HG03045 (cell line): ENCODE measurements at regions not wholly inside any gene's neighbourhood (a gene's known extent, or its start where the extent isn't known, plus 50 kb on each side); places are given as distances from the start of the nearest gene placed in this dataset.
A peak's percentile ranks its signal among the peaks of the same experiment; 100 is the strongest.
"Not testable (repeated sequence)": the region's sequence is repeated elsewhere in the genome, so short reads cannot be mapped to it uniquely, and the experiment has no call there.

Experiments
- ATAC-seq: cut with Tn5 transposase; IDR thresholded peaks from one replicate; pipeline ENCODE4 v1.9.1; 2021; ENCODE audit warnings: mild to moderate bottlenecking, moderate library complexity; ENCODE audit not compliant: unreplicated experiment

DNA sequence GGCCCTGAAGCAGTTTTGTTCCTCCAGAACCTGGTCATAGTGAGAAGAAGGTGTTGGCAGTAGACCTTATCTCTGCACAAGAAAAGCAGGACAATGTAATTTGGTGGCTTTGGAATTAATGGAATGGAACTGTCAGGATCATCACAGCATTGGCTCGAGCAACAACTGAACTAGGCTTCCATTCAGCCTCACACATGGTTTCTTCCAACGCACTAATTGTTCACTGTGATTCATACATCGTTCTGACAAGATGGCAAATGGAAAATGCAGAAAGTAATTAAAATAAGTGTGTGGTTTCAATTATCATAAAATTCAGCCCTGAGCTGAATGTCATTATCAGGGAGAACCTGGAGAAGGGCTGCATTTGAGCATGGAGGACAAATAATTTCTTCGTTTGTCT is 80.6 kb downstream of the MFSD1 start:
- no peak for ATAC-seq

DNA sequence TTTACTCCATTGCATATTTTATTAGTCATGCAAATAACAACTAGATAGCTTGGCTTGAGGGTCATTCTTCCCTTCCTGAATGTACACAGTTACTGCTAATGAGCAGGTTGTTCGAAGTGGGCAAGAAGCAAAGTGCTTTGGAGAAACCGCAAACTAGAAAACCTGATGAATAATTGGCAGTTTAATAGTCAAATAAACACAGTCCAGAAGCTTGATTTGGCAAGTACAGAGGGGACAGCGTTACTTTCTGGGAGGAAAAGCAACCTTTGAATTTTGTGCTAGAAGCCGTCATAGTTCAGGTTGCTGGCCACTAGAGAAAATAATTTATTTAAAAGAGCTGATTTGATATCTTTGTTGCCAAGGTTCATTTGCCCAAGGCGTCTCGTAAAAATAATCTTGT is 94.9 kb downstream of the MFSD1 start:
- ATAC-seq = no peak

DNA sequence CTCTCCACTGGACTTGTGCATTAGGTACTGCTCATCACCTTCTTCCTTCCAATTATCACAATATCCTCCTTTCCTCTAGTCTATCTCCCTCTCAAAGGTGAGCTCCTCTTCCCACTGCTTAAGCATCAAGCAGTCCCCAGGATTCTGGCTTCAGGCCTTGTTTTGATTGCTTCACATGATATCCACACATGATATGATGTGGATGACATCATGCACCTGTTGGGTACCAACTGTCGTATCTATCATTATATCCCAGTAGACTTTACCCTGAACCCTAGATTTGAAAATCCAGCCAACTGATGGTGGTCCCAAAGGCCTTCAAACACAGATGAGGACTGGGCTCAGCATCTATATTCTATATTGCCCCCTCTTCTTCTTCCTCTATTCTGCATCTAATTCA is 104.9 kb downstream of the MFSD1 start:
- no peak for ATAC-seq

DNA sequence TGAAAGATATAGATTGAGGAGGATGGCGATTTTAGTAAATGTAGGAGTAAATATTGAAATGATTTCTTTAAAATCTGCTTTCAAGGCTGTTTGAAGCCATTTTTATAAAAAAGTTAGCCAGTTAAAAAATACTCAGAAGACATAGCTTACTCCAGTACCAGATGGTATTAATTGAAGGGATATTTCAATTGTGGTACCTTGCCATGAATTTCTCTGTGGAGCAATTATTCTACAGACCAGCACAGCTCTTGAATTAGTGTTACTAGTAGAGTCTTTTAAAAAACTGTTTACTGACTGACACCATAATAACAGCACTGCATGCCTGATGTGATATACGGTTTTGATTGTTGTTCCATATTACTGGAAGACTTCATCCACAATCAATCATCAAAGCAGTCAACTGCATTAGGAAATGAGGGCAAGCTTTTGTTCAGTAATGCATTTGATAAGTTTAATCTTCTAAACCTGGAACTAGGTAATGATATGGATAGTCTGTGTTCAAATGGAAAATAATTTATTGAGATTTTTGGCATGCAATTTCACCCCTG is 106.4 kb downstream of the MFSD1 start:
- no peak for ATAC-seq

DNA sequence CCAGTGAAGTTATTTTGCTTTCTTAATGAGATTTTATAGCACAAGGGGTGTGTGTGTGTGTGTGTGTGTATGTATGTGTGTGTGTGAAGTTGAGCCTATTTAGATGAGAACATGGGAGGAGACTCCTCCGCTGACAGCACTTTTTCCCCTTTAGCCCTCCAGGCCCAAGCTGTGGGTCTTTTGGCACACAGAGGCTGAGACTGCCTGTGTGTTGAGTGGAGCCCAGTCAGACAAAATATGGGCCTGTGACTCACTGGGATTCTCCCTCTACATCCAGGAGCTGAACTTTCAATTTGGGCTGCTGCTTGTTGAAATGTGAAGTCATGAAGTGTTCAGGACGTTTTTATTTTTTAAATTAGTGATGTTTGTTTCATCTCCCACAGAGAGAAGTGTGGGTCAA is 108.0 kb downstream of the MFSD1 start:
- ATAC-seq = no peak

DNA sequence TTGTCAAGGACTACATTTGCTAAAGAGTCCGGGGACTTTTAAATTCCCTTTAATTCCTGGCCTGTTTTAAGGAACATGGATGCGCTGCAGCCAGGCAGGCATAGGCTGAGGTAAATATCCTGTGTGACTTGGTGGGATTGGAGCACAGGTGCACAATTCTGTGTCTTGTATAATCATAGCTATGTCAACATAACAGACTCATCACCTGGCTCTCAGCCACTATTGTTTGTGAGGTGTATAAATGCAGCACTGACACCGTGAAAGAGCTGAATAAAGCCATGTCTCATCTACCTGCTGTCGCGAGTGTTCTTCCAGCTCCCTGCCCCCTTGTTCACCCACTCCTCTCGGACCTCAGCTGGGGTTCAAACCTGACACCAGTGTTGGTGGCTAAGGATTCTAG is 109.7 kb downstream of the MFSD1 start:
- no peak for ATAC-seq

DNA sequence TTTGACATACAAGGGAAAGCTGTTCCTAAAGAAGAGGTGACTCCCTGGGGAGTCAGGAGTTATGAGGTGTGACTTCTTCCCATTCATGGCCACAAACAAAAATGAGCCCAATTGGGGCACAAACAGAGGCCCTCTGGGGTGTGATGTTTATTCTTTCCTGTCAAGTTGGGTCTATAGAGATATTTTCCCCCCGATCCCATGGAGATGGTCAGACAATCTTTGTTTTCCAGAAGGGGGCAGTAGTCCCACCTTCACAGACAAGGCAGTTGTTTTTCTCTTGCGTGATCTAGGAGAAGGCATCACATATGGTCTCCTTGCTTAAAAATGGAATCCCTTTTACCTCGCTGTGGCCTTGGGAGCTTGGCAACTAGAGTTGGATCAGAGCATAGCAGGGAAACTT is 110.3 kb downstream of the MFSD1 start:
- no peak for ATAC-seq

DNA sequence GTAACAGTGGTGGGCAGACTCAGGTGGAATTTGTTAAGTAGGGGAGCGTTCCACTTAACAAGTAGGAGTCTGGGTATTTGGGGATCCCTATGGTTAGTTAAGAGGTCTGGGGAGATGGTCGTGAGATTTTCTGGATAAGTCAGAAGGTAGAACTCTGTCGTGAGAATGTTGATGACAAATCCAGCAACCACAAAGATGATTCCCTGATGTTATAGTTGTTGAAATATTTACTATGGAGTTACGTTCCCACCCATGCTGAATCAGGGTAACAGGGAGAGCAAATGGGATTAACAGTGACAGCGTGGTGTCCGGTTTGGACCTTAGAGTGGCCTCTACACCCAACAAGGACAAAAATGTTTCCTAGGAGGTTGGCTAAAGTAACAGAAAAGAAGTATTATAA is 110.8 kb downstream of the MFSD1 start:
- ATAC-seq = no peak

DNA sequence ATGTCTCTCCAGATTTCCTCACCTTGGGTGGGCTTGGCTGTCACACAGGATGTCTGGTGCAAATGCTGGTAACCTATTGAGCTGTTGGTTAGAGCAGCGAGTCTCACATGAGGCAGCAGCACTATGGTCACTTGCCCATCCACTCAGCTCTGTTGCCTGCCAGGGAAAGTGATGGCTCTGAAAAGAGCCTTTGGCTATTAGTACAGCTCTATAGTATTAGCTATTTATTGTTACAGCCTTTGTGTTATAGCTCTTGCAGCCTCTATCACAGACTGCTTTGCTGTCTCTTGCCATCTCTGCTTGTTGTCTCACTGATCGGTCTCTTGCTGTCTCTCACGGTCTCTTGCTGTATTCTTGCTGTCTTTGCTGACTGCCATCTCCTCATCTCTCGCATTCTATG is 114.3 kb downstream of the MFSD1 start:
- no peak for ATAC-seq

DNA sequence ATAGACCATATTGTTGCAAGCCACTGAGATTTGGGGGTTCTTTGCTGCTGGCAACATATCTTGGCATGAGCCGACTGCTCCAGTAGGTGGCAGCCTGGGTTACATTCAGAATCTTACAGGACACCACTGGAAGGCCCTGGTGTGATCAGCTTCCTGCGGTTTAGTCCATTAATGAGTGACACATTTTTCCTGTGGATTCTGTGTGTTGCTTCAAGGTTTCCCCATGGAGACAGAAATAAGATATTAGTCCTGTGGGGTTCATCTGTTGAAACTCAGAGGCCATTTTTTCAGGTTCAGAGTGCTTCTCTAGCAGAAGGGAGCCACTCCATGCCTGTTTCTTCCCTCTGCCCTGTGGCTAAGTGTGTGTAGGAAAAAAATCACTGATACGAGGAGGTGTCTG is 116.2 kb downstream of the MFSD1 start:
- ATAC-seq = peak; percentile 74

DNA sequence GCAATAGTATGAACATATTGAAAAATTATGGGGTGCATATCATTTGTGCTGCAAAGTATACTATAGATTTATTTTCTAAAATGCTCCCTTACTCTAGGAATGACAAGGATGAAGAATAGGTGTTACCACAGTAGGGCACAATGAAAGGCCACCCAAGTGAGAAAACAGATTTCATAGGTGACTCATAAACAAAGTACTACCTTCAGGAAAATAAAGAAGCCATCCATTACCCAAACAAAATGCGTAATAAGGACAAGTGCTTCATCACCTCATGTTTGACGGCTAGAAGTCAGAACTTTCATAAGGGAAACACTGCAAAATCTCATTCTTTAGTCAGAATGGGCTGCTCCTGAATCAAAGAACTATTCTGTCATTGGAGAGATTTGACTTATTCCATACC is 116.6 kb downstream of the MFSD1 start:
- no peak for ATAC-seq

DNA sequence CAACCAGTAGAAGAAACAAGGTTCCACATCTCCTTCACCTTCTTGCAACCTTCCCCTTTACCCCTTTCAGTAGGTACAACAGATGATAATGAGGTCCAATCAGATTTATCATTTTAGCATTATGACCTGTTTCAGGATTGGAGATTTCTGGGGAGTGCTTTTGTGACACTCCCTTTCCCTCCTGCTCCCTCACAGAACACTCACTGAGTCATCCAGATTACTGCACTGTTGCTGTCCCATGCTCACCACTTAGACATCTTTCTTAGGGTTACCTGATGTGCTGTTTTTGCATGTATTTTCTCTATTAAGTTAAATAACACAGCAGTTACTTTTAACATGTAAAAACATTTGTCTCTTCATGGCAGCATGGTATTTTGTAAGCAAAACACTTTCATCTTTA is 118.5 kb downstream of the MFSD1 start:
- ATAC-seq = no peak

DNA sequence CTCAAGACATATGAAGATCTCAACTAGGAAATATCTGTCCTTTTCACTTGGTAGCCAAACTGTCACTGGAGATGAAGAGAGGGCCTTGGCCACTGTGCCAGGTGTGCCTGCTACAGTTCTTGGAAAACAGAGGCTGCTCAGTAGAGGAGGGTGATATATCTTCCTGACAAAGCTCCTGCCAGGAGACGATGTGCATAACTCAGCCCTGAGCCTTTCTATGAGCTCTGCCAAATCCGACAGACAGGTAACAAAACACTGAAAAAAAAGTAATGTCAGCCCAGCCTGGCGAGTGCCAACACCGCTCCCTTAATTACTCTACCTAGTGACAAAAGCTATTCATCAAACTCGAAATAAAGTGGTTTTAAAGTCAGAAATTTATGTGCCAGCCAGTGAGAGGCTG is 123.2 kb downstream of the MFSD1 start:
- ATAC-seq = no peak

DNA sequence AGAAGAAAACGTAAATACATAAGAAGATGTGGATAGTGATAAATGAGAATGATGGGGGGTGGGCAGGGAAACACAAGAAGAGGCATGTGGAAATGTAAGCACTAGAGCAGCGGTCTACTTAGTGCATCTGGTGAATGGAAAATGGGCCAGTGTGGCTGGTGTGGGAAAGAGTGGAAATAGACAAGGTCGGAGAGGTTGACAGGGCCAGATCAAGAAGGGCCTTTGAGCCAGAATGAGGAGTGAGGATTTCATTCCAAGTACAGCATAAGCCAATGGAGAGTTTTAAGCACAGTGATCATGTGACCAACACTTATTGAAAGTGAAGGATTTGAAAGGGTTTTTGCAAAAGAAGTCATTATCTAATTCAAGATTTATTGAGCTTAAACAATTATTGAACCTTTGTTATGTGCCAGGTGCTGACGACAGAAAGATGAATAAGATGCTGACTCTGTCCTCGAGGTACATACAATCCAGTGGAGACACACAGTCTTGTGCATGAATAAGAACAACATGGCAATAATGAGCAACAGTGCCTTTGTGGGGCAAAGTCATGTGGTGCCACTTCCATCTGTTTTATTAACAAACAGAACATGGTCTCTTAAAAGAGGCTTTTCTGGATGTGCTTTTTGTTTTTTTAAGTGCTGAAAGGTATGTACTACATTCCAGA is 124.1 kb downstream of the MFSD1 start:
- ATAC-seq = no peak

DNA sequence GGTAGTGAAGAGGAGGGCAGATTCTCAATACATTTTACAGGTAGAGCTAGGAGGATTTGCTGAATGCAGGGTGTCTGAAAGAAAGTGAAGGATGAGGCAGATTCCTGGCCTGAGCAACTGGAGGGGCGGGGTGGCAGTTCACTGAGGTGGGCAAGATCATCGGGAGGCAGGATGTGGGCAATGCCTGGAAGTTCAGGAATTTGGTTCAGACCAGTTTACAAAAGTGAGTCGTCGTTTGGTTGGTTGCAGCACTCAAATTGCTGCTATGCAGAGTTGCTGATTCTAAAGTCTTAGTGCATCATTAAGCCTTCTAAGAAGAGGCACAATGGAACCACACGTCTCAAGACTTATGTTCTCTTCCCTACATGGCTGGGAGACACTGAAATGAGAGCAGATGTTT is 134.0 kb downstream of the MFSD1 start:
- no peak for ATAC-seq

DNA sequence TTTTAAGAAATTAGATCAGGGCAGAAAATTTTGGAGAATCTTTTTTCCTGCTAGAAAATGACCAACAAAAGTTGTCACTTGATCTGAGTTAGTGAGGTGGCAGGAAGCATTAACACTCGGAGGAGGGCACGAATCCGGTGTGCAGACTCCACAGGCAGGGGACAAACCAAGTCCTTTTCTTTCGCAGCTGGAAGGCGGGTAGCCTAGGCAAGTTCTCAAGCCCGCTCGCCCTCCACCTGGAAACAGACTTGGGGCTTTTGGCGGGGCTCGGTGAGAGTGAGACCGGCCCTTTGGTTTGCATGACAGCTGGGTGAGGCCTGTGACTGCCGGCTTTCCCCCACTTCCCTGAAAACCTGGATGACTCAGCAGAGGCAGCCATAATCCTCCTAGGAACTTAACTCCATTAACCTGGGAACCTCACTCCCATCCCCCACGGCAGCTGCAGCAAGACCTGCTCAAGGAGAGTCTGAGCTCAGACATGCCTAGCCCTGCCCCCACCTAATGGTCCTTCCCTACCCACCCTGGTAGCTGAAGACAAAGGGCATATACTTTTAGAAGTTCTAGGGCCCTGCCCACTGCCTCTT is 134.8 kb downstream of the MFSD1 start:
- ATAC-seq = no peak

DNA sequence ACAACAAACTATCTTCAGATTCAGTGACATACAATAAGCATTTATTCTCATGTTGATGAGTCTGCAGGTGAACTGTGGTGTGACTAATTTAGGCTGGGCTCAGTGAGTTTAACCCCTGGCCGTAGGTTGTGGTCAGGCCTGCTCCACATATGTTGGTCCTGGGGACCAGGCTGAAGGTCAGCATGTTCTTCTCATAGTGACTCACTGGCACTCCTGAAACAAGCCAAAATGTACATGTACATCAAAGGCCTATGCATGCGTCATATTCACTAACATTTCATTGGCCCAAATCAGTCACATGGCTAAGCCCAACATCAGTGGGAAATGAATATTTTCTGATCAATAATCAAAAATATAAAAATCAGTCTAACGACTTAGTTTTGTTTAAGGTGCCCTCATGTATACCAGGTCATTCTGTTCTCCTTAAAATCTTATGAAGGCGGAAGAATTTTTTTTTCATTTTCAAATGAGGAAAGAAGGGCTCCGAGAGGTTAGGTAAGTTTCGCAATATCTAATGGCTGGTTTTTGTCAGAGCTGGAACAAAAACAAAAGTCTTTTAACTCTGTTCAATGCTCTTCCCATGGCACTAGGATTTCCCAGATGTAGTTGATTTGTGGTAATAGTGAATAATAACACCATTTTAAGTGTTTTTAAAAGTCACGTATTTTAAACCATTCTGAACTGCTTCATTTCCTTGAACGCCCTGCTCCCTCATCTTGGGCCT is 148.5 kb downstream of the MFSD1 start:
- ATAC-seq = no peak

DNA sequence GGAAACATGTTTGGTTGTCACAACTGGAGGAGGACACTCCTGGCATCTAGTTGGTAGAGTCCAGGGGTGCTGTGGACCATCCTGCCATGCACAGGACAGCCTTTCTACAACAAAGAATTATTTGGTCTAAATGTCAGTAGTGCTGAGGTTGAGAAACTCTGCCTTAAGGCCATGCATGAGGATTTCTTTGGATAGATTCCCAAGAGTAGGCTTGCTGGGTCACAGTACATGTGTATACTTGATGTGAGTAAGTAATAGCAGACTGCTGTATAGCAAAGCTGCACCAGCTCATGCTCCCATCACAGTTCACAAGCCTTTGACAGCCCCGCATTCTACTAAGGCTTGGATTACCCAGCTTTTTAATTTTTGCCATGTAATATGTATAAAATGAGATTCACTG is 151.3 kb downstream of the MFSD1 start:
- no peak for ATAC-seq

DNA sequence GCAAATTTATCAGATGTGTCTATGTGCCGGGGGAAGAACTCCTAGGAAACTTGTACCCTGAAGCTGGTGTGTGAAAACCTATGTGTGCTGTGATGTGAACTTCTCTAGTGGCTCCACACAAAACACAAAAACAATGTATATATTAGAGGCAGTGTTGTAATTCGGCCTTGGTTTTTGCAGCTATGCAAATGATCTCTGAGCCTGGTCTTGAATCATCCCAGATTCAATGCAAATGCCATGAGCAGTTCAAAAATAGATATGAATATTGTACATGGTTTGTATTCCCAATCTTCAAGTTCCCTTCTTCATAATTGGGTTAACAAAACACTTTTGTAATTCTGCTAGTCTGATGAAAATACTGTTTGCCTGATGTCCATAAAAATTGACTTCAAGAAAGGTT is 152.6 kb downstream of the MFSD1 start:
- no peak for ATAC-seq

DNA sequence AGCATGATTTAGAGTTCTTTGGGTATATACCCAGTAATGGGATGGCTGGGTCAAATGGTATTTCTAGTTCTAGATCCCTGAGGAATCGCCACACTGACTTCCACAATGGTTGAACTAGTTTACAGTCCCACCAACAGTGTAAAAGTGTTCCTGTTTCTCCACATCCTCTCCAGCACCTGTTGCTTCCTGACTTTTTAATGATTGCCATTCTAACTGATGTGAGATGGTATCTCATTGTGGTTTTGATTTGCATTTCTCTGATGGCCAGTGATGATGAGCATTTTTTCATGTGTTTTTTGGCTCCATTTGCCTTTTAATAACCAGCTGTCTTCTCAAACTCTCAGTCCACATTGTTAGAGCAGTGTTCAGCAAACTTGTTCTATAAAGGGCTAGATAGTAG is 155.9 kb downstream of the MFSD1 start:
- not testable (repeated sequence) for ATAC-seq

DNA sequence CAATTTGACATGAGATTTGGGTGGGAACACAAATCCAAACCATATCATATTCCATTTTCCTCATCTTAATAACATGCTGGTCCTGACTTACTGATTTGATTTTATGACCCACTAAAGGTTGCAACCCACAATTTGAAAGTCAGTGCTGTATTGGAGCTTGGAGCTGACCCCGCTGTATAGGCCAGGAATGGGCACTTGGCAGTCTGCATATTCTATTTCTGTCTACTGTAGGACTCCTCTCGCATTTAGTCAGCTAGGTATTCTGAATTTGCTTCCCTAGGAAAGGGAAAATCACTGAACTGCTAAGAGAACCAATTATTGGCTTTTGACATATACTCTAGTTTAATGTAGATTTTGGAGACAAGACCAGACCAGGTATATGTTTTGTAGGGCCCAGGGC is 157.0 kb downstream of the MFSD1 start:
- no peak for ATAC-seq

DNA sequence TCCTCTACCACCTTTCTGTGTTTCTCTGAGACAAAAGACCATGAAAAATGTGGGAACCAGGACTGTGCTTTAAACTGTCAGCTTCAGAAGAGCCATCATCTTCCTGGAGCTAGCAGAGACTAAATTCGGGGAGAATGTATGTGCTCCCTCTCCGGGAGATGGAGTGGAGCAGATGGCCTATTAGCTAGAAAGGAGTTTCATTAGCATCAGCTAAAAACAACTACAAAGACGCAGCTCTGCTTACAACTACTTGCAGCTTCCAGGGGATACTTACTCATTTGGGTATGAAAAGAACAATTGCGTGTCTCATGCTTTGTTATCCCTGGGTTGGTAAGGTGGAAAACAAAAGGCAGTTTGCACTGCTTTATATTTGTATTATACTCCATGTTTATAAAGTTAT is 159.6 kb downstream of the MFSD1 start:
- ATAC-seq = no peak
